Testis (tissue), 2 donors: ENCODE measurements at regions not wholly inside any gene's neighbourhood (a gene's known extent, or its start where the extent isn't known, plus 50 kb on each side); places are given as distances from the start of the nearest gene placed in this dataset.

ENCODE experiments used
- POLR2A ChIP-seq: fragments of 450-650 bp; IDR thresholded peaks from one replicate; pipeline ENCODE4 v1.6.1; 2017; ENCODE audit warnings: antibody characterized with exemption, mild to moderate bottlenecking, moderate library complexity
- TF ChIP-seq, protein P1 (sequence below), 3 experiments: fragments of 450-650 bp in 2 of 3; fragments of 200-600 bp in 1 of 3; sonication (generic) in 1 of 3; IDR thresholded peaks; one replicate each; pipeline ENCODE4 v1.5.1; 2016 to 2019; ENCODE audit warnings: antibody characterized with exemption in 3 of 3, mild to moderate bottlenecking in 2 of 3, moderate library complexity in 1 of 3

DNA sequence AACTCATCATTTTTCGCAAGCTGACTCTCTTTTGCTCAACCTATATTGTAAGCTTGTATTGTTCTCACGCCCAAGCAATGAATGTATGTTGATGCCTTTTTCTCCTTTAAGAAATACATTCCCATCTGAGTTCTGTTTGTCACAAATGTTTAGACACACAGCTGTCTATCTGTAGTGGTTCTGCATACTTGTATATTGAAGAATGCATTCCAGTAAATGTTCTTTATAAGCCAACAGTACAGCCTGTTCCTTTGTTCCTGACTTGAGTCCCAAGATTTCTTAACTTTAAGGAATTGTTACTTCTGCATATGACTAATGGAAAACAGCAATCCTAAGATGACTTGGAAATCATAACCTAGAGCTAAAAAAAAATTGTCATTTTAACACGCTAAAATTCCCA is 849.1 kb upstream of the POU3F3 start:
- TF ChIP-seq, protein P1, sequence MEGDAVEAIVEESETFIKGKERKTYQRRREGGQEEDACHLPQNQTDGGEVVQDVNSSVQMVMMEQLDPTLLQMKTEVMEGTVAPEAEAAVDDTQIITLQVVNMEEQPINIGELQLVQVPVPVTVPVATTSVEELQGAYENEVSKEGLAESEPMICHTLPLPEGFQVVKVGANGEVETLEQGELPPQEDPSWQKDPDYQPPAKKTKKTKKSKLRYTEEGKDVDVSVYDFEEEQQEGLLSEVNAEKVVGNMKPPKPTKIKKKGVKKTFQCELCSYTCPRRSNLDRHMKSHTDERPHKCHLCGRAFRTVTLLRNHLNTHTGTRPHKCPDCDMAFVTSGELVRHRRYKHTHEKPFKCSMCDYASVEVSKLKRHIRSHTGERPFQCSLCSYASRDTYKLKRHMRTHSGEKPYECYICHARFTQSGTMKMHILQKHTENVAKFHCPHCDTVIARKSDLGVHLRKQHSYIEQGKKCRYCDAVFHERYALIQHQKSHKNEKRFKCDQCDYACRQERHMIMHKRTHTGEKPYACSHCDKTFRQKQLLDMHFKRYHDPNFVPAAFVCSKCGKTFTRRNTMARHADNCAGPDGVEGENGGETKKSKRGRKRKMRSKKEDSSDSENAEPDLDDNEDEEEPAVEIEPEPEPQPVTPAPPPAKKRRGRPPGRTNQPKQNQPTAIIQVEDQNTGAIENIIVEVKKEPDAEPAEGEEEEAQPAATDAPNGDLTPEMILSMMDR (IDR thresholded peaks at IDR 0.05) = no peak
- no peak for TF ChIP-seq POLR2A
